Heart left ventricle (tissue), 13 donors: ENCODE measurements at regions not wholly inside any gene's neighbourhood (a gene's known extent, or its start where the extent isn't known, plus 50 kb on each side); places are given as distances from the start of the nearest gene placed in this dataset.

Experiments
- CTCF ChIP-seq, 12 donors: fragments of 200-600 bp; sonication (generic) in 4 of 12; IDR thresholded peaks; one replicate each; pipeline versions ENCODE4 v1.5.0 to v1.8.0; 2018 to 2022; ENCODE audit warnings: antibody characterized with exemption in 12 of 12, mild to moderate bottlenecking in 5 of 12
- POLR2A ChIP-seq, 2 donors: fragments of 450-650 bp; IDR thresholded peaks; one replicate each; pipeline ENCODE4 v1.6.1; 2017; ENCODE audit warnings: antibody characterized with exemption in 2 of 2, mild to moderate bottlenecking in 2 of 2, moderate library complexity in 2 of 2
- donor health status: ischemic (EF 13 %, LVEDD 7.1; RV severe dilation, severe dysfunction).
- donor health status: DM: no; HTN: yes; CAD: no.
- donor health status: DM: no; HTN: no; CAD: no.
- donor health status: ischemic (EF 25% LVEDD 6.9; RV normal size, moderate dysfunction).
- donor health status: ischemic (EF 25% LVEDD 5.7; RV mildly dilated, moderate dysfunction).
- donor health status: ischemic (EF 35%, LVEDD 5.7; RV mildly dilated, moderate dysfunction).
- donor health status: nonischemic (EF 11% LVEDD 7.7; RV severe dilation, severe dysfunction).
- donor health status: DM: yes; HTN: yes; CAD: no.
- donor health status: PGD.
- donor health status: ischemic (EF 29% LVEDD 5.4; RV normal size, mild dysfunction).
- donor health status: nonischemic (EF 23%, LVEDD 6.1; RV moderate dilation, normal function).

GRCh38 chr2:217290467-217290866, 430.6 kb upstream of the TNP1 start:
- no peak for TF ChIP-seq POLR2A (IDR thresholded peaks at IDR 0.05)
- TF ChIP-seq CTCF (IDR thresholded peaks at IDR 0.05), result no peak
